CD4-positive, alpha-beta T cell (primary cell): ENCODE measurements at regions not wholly inside any gene's neighbourhood (a gene's known extent, or its start where the extent isn't known, plus 50 kb on each side); places are given as distances from the start of the nearest gene placed in this dataset.

Experiments used
- ATAC-seq: fragments of 200-7000 bp; cut with Tn5 transposase; one replicate; pipeline ENCODE4 v1.10.0; 2022; ENCODE audit warnings: mild to moderate bottlenecking; ENCODE audit not compliant: poor library complexity
- CTCF ChIA-PET: fragments of 350-600 bp; sonication (Branson Sonifier 250); formaldehyde crosslinking; loops from one replicate; lab custom pipeline; 2021; ENCODE audit warnings: antibody characterized with exemption, inconsistent platforms; lab: Charles Lee
- POLR2A ChIA-PET: fragments of 350-600 bp; sonication (Branson Sonifier 250); formaldehyde crosslinking; loops from one replicate; lab custom pipeline; 2021; ENCODE audit warnings: antibody characterized with exemption, inconsistent platforms; lab: Charles Lee
- DNase-seq, 14 experiments: peaks; one replicate each; pipeline ENCODE4 v3.0.0-alpha.2; 2013 to 2020; ENCODE audit warnings: mixed read lengths in 2 of 14
- H3K27ac ChIP-seq, 2 donors: one replicate each; pipeline versions ENCODE4 v1.5.1 to v1.7.0; 2013; ENCODE audit warnings: low read length in 2 of 2, low read depth in 1 of 2, mild to moderate bottlenecking in 1 of 2
- H3K27me3 ChIP-seq, 2 experiments: 1 replicate in 1 of 2; 2 replicates in 1 of 2; pipeline versions ENCODE4 v1.6.1 to v1.7.0; 2013; ENCODE audit warnings: low read length in 2 of 2, control low read depth in 1 of 2, mild to moderate bottlenecking in 1 of 2, moderate library complexity in 1 of 2; ENCODE audit not compliant: insufficient read depth in 2 of 2, control insufficient read depth in 1 of 2
- H3K36me3 ChIP-seq: one replicate; pipeline ENCODE4 v1.6.1; 2013; ENCODE audit warnings: low read length, control low read depth; ENCODE audit not compliant: insufficient read depth
- H3K4me1 ChIP-seq: one replicate; pipeline ENCODE4 v1.6.1; 2013; ENCODE audit warnings: low read length, control low read depth; ENCODE audit not compliant: insufficient read depth
- H3K4me3 ChIP-seq: one replicate; pipeline ENCODE4 v1.5.1; 2013; ENCODE audit warnings: mild to moderate bottlenecking, low read length, moderate library complexity
- H3K9me3 ChIP-seq, 2 experiments: 1 replicate in 1 of 2; 2 replicates in 1 of 2; pipeline versions ENCODE4 v1.6.1 to v1.7.0; 2013; ENCODE audit warnings: low read length in 2 of 2, mild to moderate bottlenecking in 2 of 2, control low read depth in 1 of 2, moderate library complexity in 1 of 2; ENCODE audit not compliant: control insufficient read depth in 1 of 2, insufficient read depth in 1 of 2
- H3K27ac Mint-ChIP-seq: one replicate; pipeline ENCODE4 v1.8.0; 2020; ENCODE audit warnings: mixed read lengths
- H3K27me3 Mint-ChIP-seq: one replicate; pipeline ENCODE4 v1.8.0; 2021; ENCODE audit warnings: mixed read lengths
- H3K36me3 Mint-ChIP-seq: one replicate; pipeline ENCODE4 v1.8.0; 2021; ENCODE audit warnings: low read depth, mixed read lengths
- H3K4me1 Mint-ChIP-seq: one replicate; pipeline ENCODE4 v1.8.0; 2021; ENCODE audit warnings: low read depth, mixed read lengths
- H3K4me3 Mint-ChIP-seq: one replicate; pipeline ENCODE4 v1.8.0; 2020; ENCODE audit warnings: mild to moderate bottlenecking, mixed read lengths
- H3K9me3 Mint-ChIP-seq: one replicate; pipeline ENCODE4 v1.8.0; 2020; ENCODE audit warnings: mixed read lengths
- intact Hi-C, 2 experiments: fragments of 100-400 bp; cut with DNase I in 1 of 2; cut with micrococcal nuclease in 1 of 2; formaldehyde crosslinking; loops; one replicate each; pipeline versions ENCODE4 v1.15.1 to v1.9.0; 2023 to 2025; cut with DNase I, micrococcal nuclease
- TF ChIP-seq, protein P1 (sequence below): fragments of 200-600 bp; IDR thresholded peaks from one replicate; pipeline ENCODE4 v1.8.0; 2022; ENCODE audit warnings: antibody characterized with exemption, mild to moderate bottlenecking

DNA sequence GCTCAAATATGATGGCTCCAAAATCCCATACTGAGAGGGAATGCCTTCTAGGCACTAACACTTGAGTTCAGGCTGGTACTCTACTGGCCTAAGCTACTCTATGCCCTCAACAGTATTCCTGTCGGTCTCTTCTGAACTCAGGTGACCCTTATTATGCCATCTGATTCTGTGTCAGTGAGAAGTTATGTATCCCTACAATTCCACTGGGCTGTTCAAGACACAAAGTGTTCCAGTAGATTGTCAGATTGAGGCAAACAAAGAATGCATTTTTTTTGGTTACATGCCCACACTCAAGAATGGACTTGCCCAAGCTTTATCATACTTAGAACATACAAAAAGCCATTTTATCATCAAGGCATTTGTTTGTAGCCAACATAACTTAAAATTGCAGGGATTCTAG, 553.8 kb upstream of the PRMT6 start:
- peaks cover 6% of the 10 kb centered on the region for H3K9me3 Mint-ChIP-seq
- no peaks in the 10 kb centered on the region for H3K27me3 Mint-ChIP-seq
- H3K36me3 ChIP-seq = no peaks in the 10 kb centered on the region
- H3K27ac Mint-ChIP-seq = no peak overlapping the region
- H3K4me1 ChIP-seq = no peaks in the 10 kb centered on the region
- no peak for DNase-seq
- no peaks in the 10 kb centered on the region for H3K27me3 ChIP-seq
- no peaks in the 10 kb centered on the region for H3K9me3 ChIP-seq
- intact Hi-C loops = no loop called here
- ChIA-PET POLR2A (no interaction called here), CTCF (no interaction called here)
- H3K27ac ChIP-seq = no peak overlapping the region
- H3K4me3 ChIP-seq = no peak overlapping the region
- H3K36me3 Mint-ChIP-seq = no peaks in the 10 kb centered on the region
- TF ChIP-seq, protein P1, sequence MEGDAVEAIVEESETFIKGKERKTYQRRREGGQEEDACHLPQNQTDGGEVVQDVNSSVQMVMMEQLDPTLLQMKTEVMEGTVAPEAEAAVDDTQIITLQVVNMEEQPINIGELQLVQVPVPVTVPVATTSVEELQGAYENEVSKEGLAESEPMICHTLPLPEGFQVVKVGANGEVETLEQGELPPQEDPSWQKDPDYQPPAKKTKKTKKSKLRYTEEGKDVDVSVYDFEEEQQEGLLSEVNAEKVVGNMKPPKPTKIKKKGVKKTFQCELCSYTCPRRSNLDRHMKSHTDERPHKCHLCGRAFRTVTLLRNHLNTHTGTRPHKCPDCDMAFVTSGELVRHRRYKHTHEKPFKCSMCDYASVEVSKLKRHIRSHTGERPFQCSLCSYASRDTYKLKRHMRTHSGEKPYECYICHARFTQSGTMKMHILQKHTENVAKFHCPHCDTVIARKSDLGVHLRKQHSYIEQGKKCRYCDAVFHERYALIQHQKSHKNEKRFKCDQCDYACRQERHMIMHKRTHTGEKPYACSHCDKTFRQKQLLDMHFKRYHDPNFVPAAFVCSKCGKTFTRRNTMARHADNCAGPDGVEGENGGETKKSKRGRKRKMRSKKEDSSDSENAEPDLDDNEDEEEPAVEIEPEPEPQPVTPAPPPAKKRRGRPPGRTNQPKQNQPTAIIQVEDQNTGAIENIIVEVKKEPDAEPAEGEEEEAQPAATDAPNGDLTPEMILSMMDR = no peak
- ATAC-seq = no peak
- H3K4me3 Mint-ChIP-seq = no peak overlapping the region
- no peaks in the 10 kb centered on the region for H3K4me1 Mint-ChIP-seq

DNA sequence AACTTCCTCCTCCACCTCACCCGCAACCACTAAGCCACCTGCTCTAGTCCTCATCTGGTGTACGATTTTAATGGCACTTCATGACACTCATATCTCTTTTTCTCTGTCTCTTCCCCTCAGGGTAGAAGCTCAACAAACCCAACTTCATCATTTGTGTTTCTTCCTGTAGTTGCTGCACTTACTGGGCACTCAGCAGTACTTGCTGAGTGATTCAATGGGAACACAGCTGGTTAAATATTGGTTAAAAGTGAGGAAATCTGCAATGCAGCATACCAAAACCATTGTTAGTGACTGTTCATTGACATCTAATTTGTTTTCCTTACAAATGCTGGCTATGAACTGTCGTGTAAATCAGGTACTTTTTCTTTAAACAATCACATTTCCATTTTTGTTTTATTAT, 541.1 kb upstream of the PRMT6 start:
- H3K4me1 Mint-ChIP-seq = no peaks in the 10 kb centered on the region
- Histone ChIP-seq H3K36me3 (no peaks in the 10 kb centered on the region), H3K9me3 (peaks cover 0 to 3% of the 10 kb centered on the region in 2 experiments), H3K27me3 (no peaks in the 10 kb centered on the region), H3K4me3 (no peak overlapping the region), H3K4me1 (no peaks in the 10 kb centered on the region), H3K27ac (no peak overlapping the region)
- no peak overlapping the region for H3K27ac Mint-ChIP-seq
- H3K4me3 Mint-ChIP-seq = no peak overlapping the region
- no peaks in the 10 kb centered on the region for H3K36me3 Mint-ChIP-seq
- DNase-seq (no peak), ATAC-seq (no peak)
- TF ChIP-seq, protein P1 = no peak
- no peaks in the 10 kb centered on the region for H3K9me3 Mint-ChIP-seq
- CTCF ChIA-PET = no interaction called here
- H3K27me3 Mint-ChIP-seq = no peaks in the 10 kb centered on the region
- intact Hi-C loops = no loop called here
- POLR2A ChIA-PET = no interaction called here

DNA sequence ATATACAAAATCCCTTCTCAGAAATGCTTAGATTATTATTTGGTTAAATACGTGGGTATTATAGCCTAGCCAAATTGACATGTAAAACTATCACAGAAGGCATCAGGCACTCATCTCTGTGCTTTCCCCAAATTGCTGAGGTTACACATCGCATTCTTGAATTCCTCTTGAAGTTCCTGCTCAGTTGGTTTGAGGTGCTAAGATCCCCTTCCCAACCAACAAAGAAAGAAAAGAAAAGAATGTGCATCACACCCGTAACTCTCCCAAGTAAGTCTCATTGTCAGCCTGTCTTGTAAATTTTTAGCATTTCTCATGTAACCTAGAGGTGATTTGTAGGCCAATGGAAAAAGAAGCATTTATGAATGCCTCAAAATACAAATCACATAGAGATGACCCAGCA, 539.2 kb upstream of the PRMT6 start:
- Mint-ChIP-seq H3K27me3 (no peaks in the 10 kb centered on the region), H3K36me3 (no peaks in the 10 kb centered on the region), H3K9me3 (no peaks in the 10 kb centered on the region), H3K4me3 (no peak overlapping the region), H3K27ac (no peak overlapping the region), H3K4me1 (no peaks in the 10 kb centered on the region)
- DNase-seq (no peak), ATAC-seq (no peak)
- TF ChIP-seq, protein P1 = no peak
- Histone ChIP-seq H3K27me3 (no peaks in the 10 kb centered on the region), H3K4me3 (no peak overlapping the region), H3K36me3 (no peaks in the 10 kb centered on the region), H3K4me1 (no peaks in the 10 kb centered on the region), H3K9me3 (peaks cover 0 to 5% of the 10 kb centered on the region in 2 experiments), H3K27ac (no peak overlapping the region)
- ChIA-PET CTCF (no interaction called here), POLR2A (no interaction called here)
- intact Hi-C loops = no loop called here
